Amygdala (tissue), 56 donors: ENCODE measurements at regions not wholly inside any gene's neighbourhood (a gene's known extent, or its start where the extent isn't known, plus 50 kb on each side); places are given as distances from the start of the nearest gene placed in this dataset.
A peak's percentile ranks its signal among the peaks of the same experiment; 100 is the strongest.
"Not testable (repeated sequence)": the region's sequence is repeated elsewhere in the genome, so short reads cannot be mapped to it uniquely, and the experiment has no call there.

Experiments used
- DNase-seq, 56 donors: peaks; one replicate each; lab custom pipeline; 2025; lab: John Stamatoyannopoulos, UW

- no peak for DNase-seq
Measured at GRCh38 chr6:2344319-2344905, 99.0 kb upstream of the GMDS start.

- DNase-seq, result no peak
Measured at GRCh38 chr6:2327591-2327990, 82.2 kb upstream of the GMDS start.

- no peak for DNase-seq
Measured at GRCh38 chr6:2324166-2324953, 79.0 kb upstream of the GMDS start.

GRCh38 chr6:2317498-2317897, 72.1 kb upstream of the GMDS start:
- not testable (repeated sequence) for DNase-seq

- peak in 3 of 56 donors; percentile 0 to 2 (median 1) for DNase-seq
Measured at GRCh38 chr6:2314641-2315040, 69.2 kb upstream of the GMDS start.

- DNase-seq, result no peak
Measured at GRCh38 chr6:2310042-2310441, 64.6 kb upstream of the GMDS start.

- DNase-seq, result no peak
Measured at GRCh38 chr6:2309122-2309521, 63.7 kb upstream of the GMDS start.

GRCh38 chr6:2307799-2308198, 62.4 kb upstream of the GMDS start:
- DNase-seq, result no peak

- DNase-seq, result no peak
Measured at GRCh38 chr6:2305951-2306350, 60.5 kb upstream of the GMDS start.

GRCh38 chr6:2302482-2302881, 57.1 kb upstream of the GMDS start:
- not testable (repeated sequence) for DNase-seq

GRCh38 chr6:2296781-2297180, 51.4 kb upstream of the GMDS start:
- DNase-seq, result no peak
